Aorta (tissue), 5 donors: ENCODE measurements at regions not wholly inside any gene's neighbourhood (a gene's known extent, or its start where the extent isn't known, plus 50 kb on each side); places are given as distances from the start of the nearest gene placed in this dataset.

Experiments
- ATAC-seq: fragments of 200-7000 bp; cut with Tn5 transposase; one replicate; pipeline ENCODE4 v1.9.1; 2022; ENCODE audit warnings: moderate library complexity; ENCODE audit not compliant: low FRiP score
- DNase-seq, 2 donors: peaks; one replicate each; pipeline ENCODE4 v3.0.0-alpha.2; 2020
- H3K27ac ChIP-seq, 2 donors: one replicate each; pipeline ENCODE4 v1.5.1; 2013; ENCODE audit warnings: low read length in 2 of 2, mild to moderate bottlenecking in 2 of 2, moderate library complexity in 2 of 2, control low read depth in 1 of 2, inconsistent platforms in 1 of 2, low read depth in 1 of 2
- H3K27me3 ChIP-seq, 2 donors: one replicate each; pipeline ENCODE4 v1.6.1; 2013; ENCODE audit warnings: control low read depth in 1 of 2, low read length in 1 of 2, mild to moderate bottlenecking in 1 of 2, moderate library complexity in 1 of 2; ENCODE audit not compliant: insufficient read depth in 2 of 2, control insufficient read depth in 1 of 2
- H3K36me3 ChIP-seq, 2 donors: one replicate each; pipeline ENCODE4 v1.6.1; 2013; ENCODE audit warnings: control low read depth in 1 of 2, low read length in 1 of 2, mild to moderate bottlenecking in 1 of 2; ENCODE audit not compliant: insufficient read depth in 2 of 2, control insufficient read depth in 1 of 2
- H3K4me1 ChIP-seq, 2 donors: one replicate each; pipeline ENCODE4 v1.6.1; 2013; ENCODE audit warnings: low read length in 2 of 2, control low read depth in 1 of 2, mild to moderate bottlenecking in 1 of 2, moderate library complexity in 1 of 2; ENCODE audit not compliant: insufficient read depth in 2 of 2, control insufficient read depth in 1 of 2
- H3K4me3 ChIP-seq, 2 donors: one replicate each; pipeline ENCODE4 v1.5.1; 2013; ENCODE audit warnings: low read length in 2 of 2, control low read depth in 1 of 2, mild to moderate bottlenecking in 1 of 2
- H3K9me3 ChIP-seq: one replicate; pipeline ENCODE4 v1.6.1; 2013; ENCODE audit warnings: mild to moderate bottlenecking, low read length; ENCODE audit not compliant: control insufficient read depth
- WGBS, 2 donors: extraction: QIAGEN DNeasy Blood & Tissue Kit; methylation state at CpG; one replicate each; pipeline ENCODE4 v1.1.7; 2013; 5-methylcytosine and 5-hydroxymethylcytosine counted together
- intact Hi-C, 2 donors: fragments of 100-400 bp; cut with DNase I; formaldehyde crosslinking; loops; one replicate each; pipeline versions ENCODE4 v1.14.2 to v1.15.0; 2022
- donor health status: healthy with polysubstance abuse.
- donor health status: Bipolar disorder and iron deficiency.
- donor health status: DM: no; HTN: no; CAD: no.
- donor health status: DM: no; HTN: no; CAD: no.
- donor health status: DM: yes; HTN: yes; CAD: no.

GRCh38 chr2:104649866-104650265 is 204.0 kb upstream of the POU3F3 start:
- Histone ChIP-seq H3K4me3 (no peak overlapping the region), H3K36me3 (no peaks in the 10 kb centered on the region), H3K27ac (no peak overlapping the region), H3K27me3 (no peaks in the 10 kb centered on the region), H3K4me1 (no peaks in the 10 kb centered on the region), H3K9me3 (no peaks in the 10 kb centered on the region)
- DNase-seq, result no peak
- intact Hi-C loops, result no loop called here
- WGBS, 2 donors, result 86 to 88% methylated on average over 1 of the region's 1 CpG
- no peak for ATAC-seq

- no peak for ATAC-seq
- no peak overlapping the region for H3K4me3 ChIP-seq
- H3K27me3 ChIP-seq, result no peaks in the 10 kb centered on the region
- H3K9me3 ChIP-seq, result no peaks in the 10 kb centered on the region
- no peaks in the 10 kb centered on the region for H3K36me3 ChIP-seq
- DNase-seq, result no peak
- intact Hi-C loops, result no loop called here
- H3K4me1 ChIP-seq, result no peaks in the 10 kb centered on the region
- no peak overlapping the region for H3K27ac ChIP-seq
These were observed 203.4 kb upstream of the POU3F3 start for GRCh38 chr2:104650405-104650996.

GRCh38 chr2:104654811-104655210 is 199.1 kb upstream of the POU3F3 start:
- ATAC-seq, result peak; percentile 61
- no peaks in the 10 kb centered on the region for H3K27me3 ChIP-seq
- 64 to 71% methylated on average over 4 of the region's 4 CpGs for WGBS, 2 donors
- DNase-seq, result no peak
- no peaks in the 10 kb centered on the region for H3K4me1 ChIP-seq
- no peaks in the 10 kb centered on the region for H3K9me3 ChIP-seq
- intact Hi-C loops, result no loop called here
- no peaks in the 10 kb centered on the region for H3K36me3 ChIP-seq
- no peak overlapping the region for H3K27ac ChIP-seq
- no peak overlapping the region for H3K4me3 ChIP-seq

GRCh38 chr2:104656571-104657163 is 197.2 kb upstream of the POU3F3 start:
- ATAC-seq (no peak), DNase-seq (no peak)
- H3K27me3 ChIP-seq, result no peaks in the 10 kb centered on the region
- no peaks in the 10 kb centered on the region for H3K36me3 ChIP-seq
- intact Hi-C loops, result no loop called here
- H3K4me3 ChIP-seq, result no peak overlapping the region
- no peak overlapping the region for H3K27ac ChIP-seq
- H3K4me1 ChIP-seq, result no peaks in the 10 kb centered on the region
- WGBS, 2 donors, result 84 to 91% methylated on average over 20 of the region's 20 CpGs
- no peaks in the 10 kb centered on the region for H3K9me3 ChIP-seq

GRCh38 chr2:104658144-104658835 is 195.6 kb upstream of the POU3F3 start:
- H3K4me1 ChIP-seq, result no peaks in the 10 kb centered on the region
- intact Hi-C loops, result no loop called here
- DNase-seq (peak in 1 of 2 donors; percentile 79), ATAC-seq (peak; percentile 76)
- no peaks in the 10 kb centered on the region for H3K36me3 ChIP-seq
- H3K27me3 ChIP-seq, result no peaks in the 10 kb centered on the region
- H3K27ac ChIP-seq, result no peak overlapping the region
- WGBS, 2 donors, result 87 to 91% methylated on average over 19 of the region's 19 CpGs
- H3K9me3 ChIP-seq, result no peaks in the 10 kb centered on the region
- no peak overlapping the region for H3K4me3 ChIP-seq

- Histone ChIP-seq H3K9me3 (no peaks in the 10 kb centered on the region), H3K4me3 (no peak overlapping the region), H3K27ac (no peak overlapping the region), H3K27me3 (no peaks in the 10 kb centered on the region), H3K36me3 (no peaks in the 10 kb centered on the region), H3K4me1 (no peaks in the 10 kb centered on the region)
- ATAC-seq, result peak; percentile 36
- WGBS, 2 donors, result 16 to 22% methylated on average over 51 to 53 of the region's 53 CpGs
- DNase-seq, result no peak
- intact Hi-C loops, result no loop called here
These were observed 194.9 kb upstream of the POU3F3 start for GRCh38 chr2:104658904-104659591.

GRCh38 chr2:104660991-104661390 is 192.9 kb upstream of the POU3F3 start:
- H3K4me1 ChIP-seq, result no peaks in the 10 kb centered on the region
- no peak overlapping the region for H3K27ac ChIP-seq
- 86 to 95% methylated on average over 5 of the region's 5 CpGs for WGBS, 2 donors
- no peak overlapping the region for H3K4me3 ChIP-seq
- DNase-seq (no peak), ATAC-seq (no peak)
- intact Hi-C loops, result no loop called here
- no peaks in the 10 kb centered on the region for H3K36me3 ChIP-seq
- H3K9me3 ChIP-seq, result no peaks in the 10 kb centered on the region
- no peaks in the 10 kb centered on the region for H3K27me3 ChIP-seq

- Histone ChIP-seq H3K27me3 (no peaks in the 10 kb centered on the region), H3K9me3 (no peaks in the 10 kb centered on the region), H3K4me1 (no peaks in the 10 kb centered on the region), H3K4me3 (no peak overlapping the region), H3K27ac (no peak overlapping the region), H3K36me3 (no peaks in the 10 kb centered on the region)
- no peak for DNase-seq
- 79 to 84% methylated on average over 3 of the region's 3 CpGs for WGBS, 2 donors
- intact Hi-C loops, result no loop called here
- ATAC-seq, result no peak
These were observed 189.2 kb upstream of the POU3F3 start for GRCh38 chr2:104664672-104665071.
